CD4-positive, alpha-beta T cell (primary cell): ENCODE measurements at regions not wholly inside any gene's neighbourhood (a gene's known extent, or its start where the extent isn't known, plus 50 kb on each side); places are given as distances from the start of the nearest gene placed in this dataset.

Source experiments
- ATAC-seq: fragments of 200-7000 bp; cut with Tn5 transposase; one replicate; pipeline ENCODE4 v1.10.0; 2022; ENCODE audit warnings: mild to moderate bottlenecking; ENCODE audit not compliant: poor library complexity
- CTCF ChIA-PET: fragments of 350-600 bp; sonication (Branson Sonifier 250); formaldehyde crosslinking; loops from one replicate; lab custom pipeline; 2021; ENCODE audit warnings: antibody characterized with exemption, inconsistent platforms; lab: Charles Lee
- POLR2A ChIA-PET: fragments of 350-600 bp; sonication (Branson Sonifier 250); formaldehyde crosslinking; loops from one replicate; lab custom pipeline; 2021; ENCODE audit warnings: antibody characterized with exemption, inconsistent platforms; lab: Charles Lee
- DNase-seq, 14 experiments: peaks; one replicate each; pipeline ENCODE4 v3.0.0-alpha.2; 2013 to 2020; ENCODE audit warnings: mixed read lengths in 2 of 14
- H3K27ac ChIP-seq, 2 donors: one replicate each; pipeline versions ENCODE4 v1.5.1 to v1.7.0; 2013; ENCODE audit warnings: low read length in 2 of 2, low read depth in 1 of 2, mild to moderate bottlenecking in 1 of 2
- H3K27me3 ChIP-seq, 2 experiments: 1 replicate in 1 of 2; 2 replicates in 1 of 2; pipeline versions ENCODE4 v1.6.1 to v1.7.0; 2013; ENCODE audit warnings: low read length in 2 of 2, control low read depth in 1 of 2, mild to moderate bottlenecking in 1 of 2, moderate library complexity in 1 of 2; ENCODE audit not compliant: insufficient read depth in 2 of 2, control insufficient read depth in 1 of 2
- H3K36me3 ChIP-seq: one replicate; pipeline ENCODE4 v1.6.1; 2013; ENCODE audit warnings: low read length, control low read depth; ENCODE audit not compliant: insufficient read depth
- H3K4me1 ChIP-seq: one replicate; pipeline ENCODE4 v1.6.1; 2013; ENCODE audit warnings: low read length, control low read depth; ENCODE audit not compliant: insufficient read depth
- H3K4me3 ChIP-seq: one replicate; pipeline ENCODE4 v1.5.1; 2013; ENCODE audit warnings: mild to moderate bottlenecking, low read length, moderate library complexity
- H3K9me3 ChIP-seq, 2 experiments: 1 replicate in 1 of 2; 2 replicates in 1 of 2; pipeline versions ENCODE4 v1.6.1 to v1.7.0; 2013; ENCODE audit warnings: low read length in 2 of 2, mild to moderate bottlenecking in 2 of 2, control low read depth in 1 of 2, moderate library complexity in 1 of 2; ENCODE audit not compliant: control insufficient read depth in 1 of 2, insufficient read depth in 1 of 2
- H3K27ac Mint-ChIP-seq: one replicate; pipeline ENCODE4 v1.8.0; 2020; ENCODE audit warnings: mixed read lengths
- H3K27me3 Mint-ChIP-seq: one replicate; pipeline ENCODE4 v1.8.0; 2021; ENCODE audit warnings: mixed read lengths
- H3K36me3 Mint-ChIP-seq: one replicate; pipeline ENCODE4 v1.8.0; 2021; ENCODE audit warnings: low read depth, mixed read lengths
- H3K4me1 Mint-ChIP-seq: one replicate; pipeline ENCODE4 v1.8.0; 2021; ENCODE audit warnings: low read depth, mixed read lengths
- H3K4me3 Mint-ChIP-seq: one replicate; pipeline ENCODE4 v1.8.0; 2020; ENCODE audit warnings: mild to moderate bottlenecking, mixed read lengths
- H3K9me3 Mint-ChIP-seq: one replicate; pipeline ENCODE4 v1.8.0; 2020; ENCODE audit warnings: mixed read lengths
- CTCF ChIP-seq: fragments of 200-600 bp; IDR thresholded peaks from one replicate; pipeline ENCODE4 v1.8.0; 2022; ENCODE audit warnings: antibody characterized with exemption, mild to moderate bottlenecking
- intact Hi-C, 2 experiments: fragments of 100-400 bp; cut with DNase I in 1 of 2; cut with micrococcal nuclease in 1 of 2; formaldehyde crosslinking; loops; one replicate each; pipeline versions ENCODE4 v1.15.1 to v1.9.0; 2023 to 2025; cut with DNase I, micrococcal nuclease

GRCh38 chr10:121288011-121288410 lies 310.2 kb downstream of the FGFR2 start:
- intact Hi-C loops: no loop called here
- TF ChIP-seq CTCF: no peak
- H3K4me1 Mint-ChIP-seq: no peaks in the 10 kb centered on the region
- H3K27ac ChIP-seq: no peak overlapping the region
- H3K27me3 ChIP-seq: peaks cover 0 to 4% of the 10 kb centered on the region in 2 experiments
- ChIA-PET POLR2A (no interaction called here), CTCF (no interaction called here)
- H3K27ac Mint-ChIP-seq: no peak overlapping the region
- H3K9me3 ChIP-seq: no peaks in the 10 kb centered on the region
- no peak overlapping the region for H3K4me3 Mint-ChIP-seq
- H3K36me3 ChIP-seq: no peaks in the 10 kb centered on the region
- H3K36me3 Mint-ChIP-seq: no peaks in the 10 kb centered on the region
- H3K27me3 Mint-ChIP-seq: peaks cover 6% of the 10 kb centered on the region
- ATAC-seq: no peak
- peaks cover 2% of the 10 kb centered on the region for H3K9me3 Mint-ChIP-seq
- H3K4me1 ChIP-seq: no peaks in the 10 kb centered on the region
- no peak overlapping the region for H3K4me3 ChIP-seq
- no peak for DNase-seq

GRCh38 chr10:121288864-121289661 lies 309.2 kb downstream of the FGFR2 start:
- H3K27ac Mint-ChIP-seq: no peak overlapping the region
- no peak for TF ChIP-seq CTCF

GRCh38 chr10:121289800-121290199 lies 308.4 kb downstream of the FGFR2 start:
- Histone ChIP-seq H3K4me3 (no peak overlapping the region), H3K36me3 (no peaks in the 10 kb centered on the region), H3K27ac (no peak overlapping the region), H3K4me1 (no peaks in the 10 kb centered on the region), H3K9me3 (peaks cover 0 to 6% of the 10 kb centered on the region in 2 experiments), H3K27me3 (peaks cover 0 to 4% of the 10 kb centered on the region in 2 experiments)
- no peak for TF ChIP-seq CTCF
- intact Hi-C loops: no loop called here
- H3K4me1 Mint-ChIP-seq: no peaks in the 10 kb centered on the region
- ChIA-PET CTCF (no interaction called here), POLR2A (no interaction called here)
- H3K9me3 Mint-ChIP-seq: peaks cover 2% of the 10 kb centered on the region
- no peaks in the 10 kb centered on the region for H3K36me3 Mint-ChIP-seq
- ATAC-seq: no peak
- H3K27me3 Mint-ChIP-seq: peaks cover 9% of the 10 kb centered on the region
- no peak for DNase-seq
- no peak overlapping the region for H3K4me3 Mint-ChIP-seq
- no peak overlapping the region for H3K27ac Mint-ChIP-seq

More at GRCh38 chr10:121288864-121289661, 309.2 kb downstream of the FGFR2 start:
- Mint-ChIP-seq H3K27me3 (peaks cover 9% of the 10 kb centered on the region), H3K36me3 (no peaks in the 10 kb centered on the region), H3K9me3 (peaks cover 2% of the 10 kb centered on the region), H3K4me3 (no peak overlapping the region), H3K4me1 (no peaks in the 10 kb centered on the region)
- peaks cover 0 to 2% of the 10 kb centered on the region in 2 experiments for H3K9me3 ChIP-seq
- no peak for ATAC-seq
- intact Hi-C loops: no loop called here
- no peaks in the 10 kb centered on the region for H3K4me1 ChIP-seq
- no peak overlapping the region for H3K27ac ChIP-seq
- H3K4me3 ChIP-seq: no peak overlapping the region
- no peak for DNase-seq
- peaks cover 0 to 4% of the 10 kb centered on the region in 2 experiments for H3K27me3 ChIP-seq
- ChIA-PET POLR2A (no interaction called here), CTCF (no interaction called here)
- no peaks in the 10 kb centered on the region for H3K36me3 ChIP-seq
